HepG2 (cell line): ENCODE measurements at regions not wholly inside any gene's neighbourhood (a gene's known extent, or its start where the extent isn't known, plus 50 kb on each side); places are given as distances from the start of the nearest gene placed in this dataset.
A peak's percentile ranks its signal among the peaks of the same experiment; 100 is the strongest.

Experiments used
- ARNTL ChIP-seq: sonication (generic); formaldehyde crosslinking; IDR thresholded peaks from 2 replicates; pipeline ENCODE4 v1.4.0; 2020; ENCODE audit warnings: mild to moderate bottlenecking, missing genetic modification reagents
- DDIT3 ChIP-seq: sonication (generic); formaldehyde crosslinking; IDR thresholded peaks from 2 replicates; pipeline ENCODE4 v1.4.0; 2020; ENCODE audit warnings: mild to moderate bottlenecking, missing genetic modification reagents
- FOXM1 ChIP-seq: sonication (generic); formaldehyde crosslinking; IDR thresholded peaks from 2 replicates; pipeline ENCODE4 v1.5.0; 2020; ENCODE audit warnings: missing genetic modification reagents
- FOXP1 ChIP-seq, 2 experiments: fragments of 450-650 bp in 1 of 2; IDR thresholded peaks; 2 replicates each; pipeline ENCODE4 v1.6.1; 2017 to 2018; ENCODE audit warnings: antibody characterized with exemption in 1 of 2
- FOXP4 ChIP-seq: sonication (generic); formaldehyde crosslinking; IDR thresholded peaks from 2 replicates; pipeline ENCODE4 v1.4.0; 2020; ENCODE audit warnings: missing genetic modification reagents
- IKZF1 ChIP-seq: fragments of 450-650 bp; IDR thresholded peaks from 2 replicates; pipeline ENCODE4 v1.7.1; 2016
- KDM1A ChIP-seq: IDR thresholded peaks from 2 replicates; pipeline ENCODE4 v1.6.1; 2016; ENCODE audit warnings: missing compliant biosample characterization
- NONO ChIP-seq, 2 experiments: fragments of 450-650 bp in 1 of 2; sonication (generic) in 1 of 2; formaldehyde crosslinking in 1 of 2; IDR thresholded peaks in 1 of 2; conservative IDR thresholded peaks in 1 of 2; 2 replicates each; pipeline versions ENCODE4 v1.6.1 to v1.8.0; 2017 to 2022; ENCODE audit warnings: mild to moderate bottlenecking in 1 of 2, missing genetic modification reagents in 1 of 2, moderate library complexity in 1 of 2
- PATZ1 ChIP-seq: sonication (generic); formaldehyde crosslinking; IDR thresholded peaks from 2 replicates; pipeline ENCODE4 v1.4.0; 2020; ENCODE audit warnings: missing genetic modification reagents
- PBX2 ChIP-seq: IDR thresholded peaks from 2 replicates; pipeline ENCODE4 v1.6.1; 2016; ENCODE audit warnings: control low read depth
- SALL2 ChIP-seq: sonication (generic); formaldehyde crosslinking; IDR thresholded peaks from 2 replicates; pipeline ENCODE4 v1.8.1; 2023; ENCODE audit warnings: mild to moderate bottlenecking, missing genetic modification reagents, inconsistent platforms
- STAT6 ChIP-seq: sonication (generic); formaldehyde crosslinking; IDR thresholded peaks from 2 replicates; pipeline ENCODE4 v1.4.0; 2020; ENCODE audit warnings: missing genetic modification reagents, mild to moderate bottlenecking, borderline replicate concordance
- YEATS2 ChIP-seq: sonication (generic); formaldehyde crosslinking; IDR thresholded peaks from 2 replicates; pipeline ENCODE4 v1.4.0; 2020; ENCODE audit warnings: missing genetic modification reagents, borderline replicate concordance
- ZNF770 ChIP-seq: sonication (generic); formaldehyde crosslinking; IDR thresholded peaks from 2 replicates; pipeline ENCODE4 v1.5.0; 2020; ENCODE audit warnings: mild to moderate bottlenecking, missing genetic modification reagents

GRCh38 chr2:10233131-10234012 is 69.3 kb upstream of the HPCAL1 start (continued):
- TF ChIP-seq PBX2 (CRISPR knock-in tag) = no peak
- 0 out of 2 replicates have a peak, but pooled peaks have one; percentile 61 for TF ChIP-seq IKZF1
- TF ChIP-seq FOXM1 = no peak
- TF ChIP-seq PATZ1 (CRISPR knock-in tag) = no peak
- no peak for TF ChIP-seq KDM1A (CRISPR knock-in tag)
- TF ChIP-seq ZNF770 = no peak
- no peak for TF ChIP-seq FOXP4 (CRISPR knock-in tag)
- no peak for TF ChIP-seq SALL2 (CRISPR knock-in tag)
- no peak for TF ChIP-seq STAT6 (CRISPR knock-in tag)
- TF ChIP-seq YEATS2 (CRISPR knock-in tag) = no peak
- 0 out of 2 replicates have a peak, but pooled peaks have one; percentile 67 for TF ChIP-seq NONO (IDR thresholded peaks at IDR 0.05)
- no peak for TF ChIP-seq NONO (CRISPR knock-in tag; conservative IDR thresholded peaks at IDR 0.05)
- TF ChIP-seq FOXP1 (IDR thresholded peaks at IDR 0.05) = peak; percentile 59; the same call in 1 of the 2 replicates
- TF ChIP-seq FOXP1 (CRISPR knock-in tag; IDR thresholded peaks at IDR 0.05) = no peak
- no peak for TF ChIP-seq ARNTL
- TF ChIP-seq DDIT3 = no peak
